NOMO-1 treated with DMSO at 0.1 percent for 48 hours (cell line): ENCODE measurements at regions not wholly inside any gene's neighbourhood (a gene's known extent, or its start where the extent isn't known, plus 50 kb on each side); places are given as distances from the start of the nearest gene placed in this dataset.
"Not testable (repeated sequence)": the region's sequence is repeated elsewhere in the genome, so short reads cannot be mapped to it uniquely, and the experiment has no call there.

Experiments used
- DNase-seq: peaks from one replicate; lab custom pipeline; 2025; ENCODE audit not compliant: unreplicated experiment; lab: John Stamatoyannopoulos, UW

GRCh38 chr6:5840734-5841390 is 165.9 kb downstream of the NRN1 start:
- DNase-seq = no peak

GRCh38 chr6:5838656-5839396 is 167.9 kb downstream of the NRN1 start:
- no peak for DNase-seq

DNA sequence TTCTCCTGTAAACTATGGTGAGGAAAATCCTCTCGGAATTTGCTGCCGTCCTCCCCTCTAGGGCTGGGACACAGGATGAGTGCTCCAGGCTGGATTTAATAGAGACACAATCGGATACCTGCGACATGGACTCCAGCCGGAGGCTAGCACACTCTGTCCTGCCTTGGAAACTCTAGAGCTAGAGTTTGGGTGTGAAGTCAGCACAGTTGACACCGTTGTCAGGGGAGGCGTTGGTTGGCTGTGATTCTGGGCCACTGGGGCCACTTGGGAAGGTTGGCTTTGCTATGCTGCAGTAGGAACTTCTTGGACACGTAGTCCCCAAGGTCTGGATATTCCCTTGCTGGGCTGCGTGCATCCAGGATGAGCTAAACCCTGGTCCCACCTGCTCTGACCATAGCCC is 169.4 kb downstream of the NRN1 start:
- no peak for DNase-seq

DNA sequence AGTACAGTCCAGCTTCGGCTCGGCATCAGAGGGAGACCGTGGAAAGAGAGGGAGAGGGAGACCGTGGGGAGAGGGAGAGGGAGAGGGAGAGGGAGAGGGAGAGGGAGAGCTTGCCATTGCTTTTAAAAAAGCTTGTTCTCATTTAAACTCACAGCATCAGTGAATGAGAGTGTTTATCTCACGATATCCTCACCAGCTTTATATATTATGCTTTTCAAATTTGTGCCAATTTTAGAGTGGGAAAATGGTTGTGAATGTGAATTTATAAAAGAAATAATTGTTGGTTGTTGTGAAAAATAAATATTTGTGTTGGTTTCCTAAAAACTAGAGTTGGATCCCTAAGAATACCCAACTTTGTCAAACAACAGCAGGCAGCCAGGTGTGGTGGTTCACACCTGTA is 170.1 kb downstream of the NRN1 start:
- DNase-seq = not testable (repeated sequence)

DNA sequence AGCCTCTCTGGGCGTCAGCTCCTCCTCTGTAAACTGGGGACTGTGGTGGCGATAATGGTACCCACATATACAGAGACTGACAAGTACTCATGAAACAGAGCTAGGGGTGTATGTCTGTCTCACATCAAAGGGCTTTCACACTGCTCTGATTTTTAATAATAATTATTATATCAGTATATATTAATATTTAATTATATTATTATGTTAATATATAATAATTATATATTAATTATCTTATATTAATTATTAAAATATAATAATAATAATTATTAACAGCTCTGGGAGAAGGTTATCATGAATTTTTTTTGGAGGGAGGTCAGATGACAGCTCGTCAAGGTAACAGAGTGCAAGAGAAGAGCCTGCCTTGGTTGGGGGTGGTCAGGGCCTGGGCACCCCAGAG is 173.6 kb downstream of the NRN1 start:
- no peak for DNase-seq

DNA sequence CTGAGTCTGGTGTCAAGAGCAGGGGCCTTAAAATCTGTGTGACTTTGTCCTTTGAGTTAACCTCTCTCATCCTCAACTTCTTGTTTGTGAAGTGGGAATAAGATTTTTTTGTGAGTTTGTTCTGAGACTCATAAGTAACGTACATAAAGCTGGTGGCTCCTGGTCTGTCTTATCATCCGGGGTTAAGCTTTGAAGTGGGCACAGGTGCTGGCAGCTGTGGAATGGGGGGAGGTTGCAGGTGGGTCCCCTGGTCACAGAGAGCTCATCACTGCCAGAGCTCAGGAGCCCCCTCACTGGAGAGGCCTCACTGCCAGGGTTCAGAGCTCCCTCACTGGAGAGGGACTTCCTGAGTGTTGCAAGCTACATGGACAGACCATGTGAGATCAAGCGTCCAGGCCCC is 174.1 kb downstream of the NRN1 start:
- no peak for DNase-seq

- DNase-seq = peak; percentile 45
These were observed 175.4 kb downstream of the NRN1 start for GRCh38 chr6:5831219-5831862.

GRCh38 chr6:5828296-5828695 is 178.4 kb downstream of the NRN1 start:
- DNase-seq = no peak

GRCh38 chr6:5827056-5827904 is 179.4 kb downstream of the NRN1 start:
- DNase-seq = peak; percentile 76

GRCh38 chr6:5824382-5824983 is 182.2 kb downstream of the NRN1 start:
- DNase-seq = peak; percentile 28
